HG03196 (cell line): ENCODE measurements at regions not wholly inside any gene's neighbourhood (a gene's known extent, or its start where the extent isn't known, plus 50 kb on each side); places are given as distances from the start of the nearest gene placed in this dataset.

Source experiments
- ATAC-seq: cut with Tn5 transposase; IDR thresholded peaks from one replicate; pipeline ENCODE4 v1.9.1; 2021; ENCODE audit not compliant: unreplicated experiment

- ATAC-seq = no peak
Measured at GRCh38 chr10:117860135-117860534, 186.6 kb downstream of the RAB11FIP2 start.

- ATAC-seq = no peak
Measured at GRCh38 chr10:117860823-117861222, 185.9 kb downstream of the RAB11FIP2 start.

- ATAC-seq = no peak
Measured at GRCh38 chr10:117861329-117861728, 185.4 kb downstream of the RAB11FIP2 start.

- ATAC-seq = no peak
Measured at GRCh38 chr10:117863771-117864170, 183.0 kb downstream of the RAB11FIP2 start.

- ATAC-seq = no peak
Measured at GRCh38 chr10:117865945-117866344, 180.8 kb downstream of the RAB11FIP2 start.

- no peak for ATAC-seq
Measured at GRCh38 chr10:117868151-117868550, 178.6 kb downstream of the RAB11FIP2 start.

GRCh38 chr10:117875793-117876192 is 170.9 kb downstream of the RAB11FIP2 start:
- no peak for ATAC-seq

- no peak for ATAC-seq
Measured at GRCh38 chr10:117876210-117876609, 170.5 kb downstream of the RAB11FIP2 start.

GRCh38 chr10:117878626-117879025 is 168.1 kb downstream of the RAB11FIP2 start:
- ATAC-seq = no peak

- no peak for ATAC-seq
Measured at GRCh38 chr10:117884093-117884492, 162.6 kb downstream of the RAB11FIP2 start.

- no peak for ATAC-seq
Measured at GRCh38 chr10:117884592-117884991, 162.1 kb downstream of the RAB11FIP2 start.

- no peak for ATAC-seq
Measured at GRCh38 chr10:117885206-117885829, 161.4 kb downstream of the RAB11FIP2 start.

- ATAC-seq = no peak
Measured at GRCh38 chr10:117886766-117887165, 160.0 kb downstream of the RAB11FIP2 start.

- ATAC-seq = no peak
Measured at GRCh38 chr10:117889664-117890063, 157.1 kb downstream of the RAB11FIP2 start.

GRCh38 chr10:117892681-117893220 is 154.0 kb downstream of the RAB11FIP2 start:
- no peak for ATAC-seq

GRCh38 chr10:117894339-117894738 is 152.4 kb downstream of the RAB11FIP2 start:
- no peak for ATAC-seq

- ATAC-seq = no peak
Measured at GRCh38 chr10:117896517-117896916, 150.2 kb downstream of the RAB11FIP2 start.

GRCh38 chr10:117899181-117899683 is 147.5 kb downstream of the RAB11FIP2 start:
- ATAC-seq = no peak

GRCh38 chr10:117900280-117900679 is 146.5 kb downstream of the RAB11FIP2 start:
- no peak for ATAC-seq

- ATAC-seq = no peak
Measured at GRCh38 chr10:117903854-117904253, 142.9 kb downstream of the RAB11FIP2 start.

- ATAC-seq = no peak
Measured at GRCh38 chr10:117905404-117905803, 141.3 kb downstream of the RAB11FIP2 start.

- no peak for ATAC-seq
Measured at GRCh38 chr10:117911684-117912083, 135.1 kb downstream of the RAB11FIP2 start.

- ATAC-seq = no peak
Measured at GRCh38 chr10:117914334-117914733, 132.4 kb downstream of the RAB11FIP2 start.
